ENCODE measurements at regions not wholly inside any gene's neighbourhood (a gene's known extent, or its start where the extent isn't known, plus 50 kb on each side); places are given as distances from the start of the nearest gene placed in this dataset.

DNA sequence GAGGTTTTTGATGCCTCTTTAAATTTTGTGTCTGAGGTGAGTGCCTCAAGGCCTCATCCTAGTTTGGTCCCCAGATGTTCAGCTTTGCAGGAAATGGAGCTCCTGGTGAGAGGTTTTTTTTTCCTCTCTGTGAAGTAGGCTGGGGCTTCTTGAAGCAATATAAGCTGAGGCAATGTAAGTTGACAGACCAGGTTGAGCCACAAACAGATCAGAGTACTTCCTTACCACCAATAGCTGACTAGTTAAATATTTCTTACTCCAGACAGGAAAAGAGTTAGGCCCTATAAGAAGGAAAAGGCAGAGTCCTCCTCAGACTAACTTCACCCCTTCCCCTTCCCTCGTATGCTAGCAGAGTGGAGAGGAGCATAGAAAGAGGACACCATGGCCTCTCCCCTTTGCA lies 341.0 kb downstream of the LMO4 start:
- no peak for TF ChIP-seq POLR2A (IDR thresholded peaks at IDR 0.05)
- TF ChIP-seq, protein P1, sequence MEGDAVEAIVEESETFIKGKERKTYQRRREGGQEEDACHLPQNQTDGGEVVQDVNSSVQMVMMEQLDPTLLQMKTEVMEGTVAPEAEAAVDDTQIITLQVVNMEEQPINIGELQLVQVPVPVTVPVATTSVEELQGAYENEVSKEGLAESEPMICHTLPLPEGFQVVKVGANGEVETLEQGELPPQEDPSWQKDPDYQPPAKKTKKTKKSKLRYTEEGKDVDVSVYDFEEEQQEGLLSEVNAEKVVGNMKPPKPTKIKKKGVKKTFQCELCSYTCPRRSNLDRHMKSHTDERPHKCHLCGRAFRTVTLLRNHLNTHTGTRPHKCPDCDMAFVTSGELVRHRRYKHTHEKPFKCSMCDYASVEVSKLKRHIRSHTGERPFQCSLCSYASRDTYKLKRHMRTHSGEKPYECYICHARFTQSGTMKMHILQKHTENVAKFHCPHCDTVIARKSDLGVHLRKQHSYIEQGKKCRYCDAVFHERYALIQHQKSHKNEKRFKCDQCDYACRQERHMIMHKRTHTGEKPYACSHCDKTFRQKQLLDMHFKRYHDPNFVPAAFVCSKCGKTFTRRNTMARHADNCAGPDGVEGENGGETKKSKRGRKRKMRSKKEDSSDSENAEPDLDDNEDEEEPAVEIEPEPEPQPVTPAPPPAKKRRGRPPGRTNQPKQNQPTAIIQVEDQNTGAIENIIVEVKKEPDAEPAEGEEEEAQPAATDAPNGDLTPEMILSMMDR (IDR thresholded peaks at IDR 0.05): no peak
